HG03097 (cell line): ENCODE measurements at regions not wholly inside any gene's neighbourhood (a gene's known extent, or its start where the extent isn't known, plus 50 kb on each side); places are given as distances from the start of the nearest gene placed in this dataset.

ENCODE experiments used
- ATAC-seq: cut with Tn5 transposase; IDR thresholded peaks from one replicate; pipeline ENCODE4 v1.9.1; 2021; ENCODE audit not compliant: unreplicated experiment, low FRiP score

- no peak for ATAC-seq
These were observed 245.0 kb downstream of the ATP23 start for GRCh38 chr12:58186401-58186800.

- ATAC-seq, result no peak
These were observed 245.5 kb downstream of the ATP23 start for GRCh38 chr12:58186914-58187313.

- ATAC-seq, result no peak
These were observed 247.7 kb downstream of the ATP23 start for GRCh38 chr12:58189030-58189429.

DNA sequence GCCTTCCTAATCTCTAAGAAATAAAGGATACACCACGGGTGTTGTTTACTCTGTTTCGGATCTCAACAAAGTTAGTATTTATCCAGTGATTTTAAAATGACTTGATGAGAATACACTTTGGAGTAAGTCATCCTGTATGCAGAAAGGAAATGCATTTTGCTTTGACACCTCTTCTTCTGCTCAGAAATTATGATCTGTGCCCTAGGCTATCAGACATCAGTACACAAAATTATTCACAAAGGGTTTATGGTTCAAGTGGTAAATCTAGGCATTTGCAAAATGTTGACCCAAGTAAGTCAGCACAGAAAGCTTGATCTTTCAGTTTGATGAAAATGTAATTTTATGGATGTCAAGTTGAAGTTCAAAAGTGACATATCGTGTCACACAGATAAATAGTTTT, 248.5 kb downstream of the ATP23 start:
- no peak for ATAC-seq

- no peak for ATAC-seq
These were observed 249.3 kb downstream of the ATP23 start for GRCh38 chr12:58190618-58191017.

- no peak for ATAC-seq
These were observed 255.6 kb downstream of the ATP23 start for GRCh38 chr12:58196971-58197370.

GRCh38 chr12:58202933-58203718, 261.8 kb downstream of the ATP23 start:
- no peak for ATAC-seq

- ATAC-seq, result no peak
These were observed 262.7 kb downstream of the ATP23 start for GRCh38 chr12:58204071-58204470.

- ATAC-seq, result no peak
These were observed 265.5 kb downstream of the ATP23 start for GRCh38 chr12:58206876-58207275.

DNA sequence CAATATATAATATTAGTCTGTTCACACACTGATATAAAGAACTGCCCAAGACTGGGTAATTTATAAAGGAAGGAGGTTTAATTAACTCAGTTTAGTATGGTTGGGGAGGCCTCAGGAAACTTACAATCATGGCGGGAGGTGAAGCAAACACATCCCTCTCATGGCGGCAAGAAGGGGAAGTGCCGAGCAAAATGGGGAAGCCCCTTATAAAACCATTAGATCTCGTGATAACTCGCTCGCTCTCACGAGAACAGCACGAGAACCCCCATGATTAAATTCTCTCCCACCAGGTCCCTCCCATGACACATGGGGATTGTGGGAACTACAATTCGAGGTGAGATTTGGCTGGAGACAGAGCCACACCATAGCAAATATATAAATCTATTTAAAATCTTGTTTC, 269.8 kb downstream of the ATP23 start:
- ATAC-seq, result no peak

DNA sequence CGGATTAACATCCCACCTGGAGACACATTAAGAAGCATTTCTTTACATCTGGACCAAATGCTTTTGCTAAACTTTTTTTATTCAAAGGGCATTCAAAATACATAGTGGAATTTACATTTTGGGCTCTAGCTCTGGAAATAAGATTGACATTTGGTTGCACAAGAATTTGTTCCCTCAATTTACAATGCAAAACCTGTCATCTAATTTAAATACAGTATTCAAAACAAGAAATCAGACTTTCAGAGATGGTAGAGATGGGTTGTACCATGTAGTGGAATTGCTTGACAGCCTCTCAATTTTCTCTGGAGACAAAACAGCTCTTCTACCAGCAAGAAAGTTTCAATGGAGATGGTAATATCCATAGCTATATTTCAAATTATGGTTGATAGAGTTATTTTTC, 275.8 kb downstream of the ATP23 start:
- no peak for ATAC-seq

- ATAC-seq, result no peak
These were observed 283.3 kb downstream of the ATP23 start for GRCh38 chr12:58224536-58225105.

GRCh38 chr12:58225203-58225877, 284.0 kb downstream of the ATP23 start:
- ATAC-seq, result no peak

- ATAC-seq, result no peak
These were observed 292.5 kb downstream of the ATP23 start for GRCh38 chr12:58233886-58234285.

DNA sequence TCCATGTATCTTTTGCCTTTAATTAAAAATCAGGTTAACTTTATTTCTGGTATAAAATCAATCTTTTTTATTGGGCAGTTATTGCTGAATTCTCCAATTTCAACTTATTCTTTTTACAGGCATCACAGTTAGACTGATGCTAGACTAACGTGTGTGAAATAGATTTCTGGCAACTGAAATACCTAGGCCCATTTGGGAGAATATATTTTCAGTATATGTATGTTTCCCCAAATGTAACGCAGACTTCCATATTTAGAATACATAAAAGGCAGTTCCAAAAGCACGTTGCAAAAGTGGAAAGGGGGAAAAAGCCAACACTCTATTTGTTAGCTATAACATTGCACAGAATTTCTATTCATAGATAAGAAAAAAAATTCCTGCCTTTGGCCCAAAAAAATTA, 297.0 kb downstream of the ATP23 start:
- no peak for ATAC-seq

GRCh38 chr12:58241099-58241498, 299.7 kb downstream of the ATP23 start:
- ATAC-seq, result no peak

GRCh38 chr12:58242796-58243630, 301.6 kb downstream of the ATP23 start:
- no peak for ATAC-seq

DNA sequence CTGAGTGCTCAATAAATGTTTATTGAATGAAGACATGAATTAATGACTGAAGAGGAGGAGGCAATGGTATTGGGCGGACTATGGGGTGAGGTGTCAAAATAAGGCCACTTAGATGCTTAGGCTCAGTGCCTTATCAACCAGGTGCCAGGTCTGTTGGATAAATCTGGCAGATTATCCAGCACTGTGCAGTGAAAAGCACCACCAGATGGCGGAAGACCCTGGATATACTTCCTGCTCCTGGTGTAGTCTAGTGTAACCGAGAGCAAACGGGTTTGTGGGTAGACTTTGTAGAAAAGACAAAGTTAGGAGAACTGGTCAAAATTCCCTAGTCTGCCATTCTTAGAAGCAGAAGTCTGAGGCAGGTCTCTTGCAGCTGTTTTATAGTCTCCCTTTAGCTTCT, 306.3 kb downstream of the ATP23 start:
- ATAC-seq, result no peak

DNA sequence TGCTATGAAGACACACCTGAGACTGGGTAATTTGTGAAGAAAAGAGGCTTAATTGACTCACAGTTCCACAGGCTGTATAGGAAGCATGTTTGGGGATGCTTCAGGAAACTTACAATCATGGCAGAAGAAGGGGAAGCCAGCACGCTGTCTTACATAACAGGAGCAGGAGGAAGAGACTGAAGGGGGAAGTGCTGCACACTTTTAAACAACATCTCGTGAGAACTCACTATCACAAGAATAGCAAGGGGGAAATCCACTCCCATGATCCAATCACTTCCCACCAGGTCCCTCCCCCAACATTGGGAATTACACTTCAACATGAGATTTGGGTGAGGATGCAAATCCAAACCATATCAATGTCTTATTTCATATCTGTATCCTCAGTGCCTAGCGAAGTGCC, 307.2 kb downstream of the ATP23 start:
- no peak for ATAC-seq

GRCh38 chr12:58249610-58250009, 308.2 kb downstream of the ATP23 start:
- no peak for ATAC-seq

- ATAC-seq, result no peak
These were observed 308.7 kb downstream of the ATP23 start for GRCh38 chr12:58250077-58250476.
